ENCODE measurements at regions not wholly inside any gene's neighbourhood (a gene's known extent, or its start where the extent isn't known, plus 50 kb on each side); places are given as distances from the start of the nearest gene placed in this dataset.

GRCh38 chrX:102837847-102838246 is 99.2 kb upstream of the RAB40AL start:
- TF ChIP-seq, protein P1, sequence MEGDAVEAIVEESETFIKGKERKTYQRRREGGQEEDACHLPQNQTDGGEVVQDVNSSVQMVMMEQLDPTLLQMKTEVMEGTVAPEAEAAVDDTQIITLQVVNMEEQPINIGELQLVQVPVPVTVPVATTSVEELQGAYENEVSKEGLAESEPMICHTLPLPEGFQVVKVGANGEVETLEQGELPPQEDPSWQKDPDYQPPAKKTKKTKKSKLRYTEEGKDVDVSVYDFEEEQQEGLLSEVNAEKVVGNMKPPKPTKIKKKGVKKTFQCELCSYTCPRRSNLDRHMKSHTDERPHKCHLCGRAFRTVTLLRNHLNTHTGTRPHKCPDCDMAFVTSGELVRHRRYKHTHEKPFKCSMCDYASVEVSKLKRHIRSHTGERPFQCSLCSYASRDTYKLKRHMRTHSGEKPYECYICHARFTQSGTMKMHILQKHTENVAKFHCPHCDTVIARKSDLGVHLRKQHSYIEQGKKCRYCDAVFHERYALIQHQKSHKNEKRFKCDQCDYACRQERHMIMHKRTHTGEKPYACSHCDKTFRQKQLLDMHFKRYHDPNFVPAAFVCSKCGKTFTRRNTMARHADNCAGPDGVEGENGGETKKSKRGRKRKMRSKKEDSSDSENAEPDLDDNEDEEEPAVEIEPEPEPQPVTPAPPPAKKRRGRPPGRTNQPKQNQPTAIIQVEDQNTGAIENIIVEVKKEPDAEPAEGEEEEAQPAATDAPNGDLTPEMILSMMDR (conservative IDR thresholded peaks at IDR 0.05; ENCODE audit: low read depth, low read length): no peak
- no peak for DNase-seq (ENCODE audit: low read depth)
- no peak overlapping the region for H3K4me3 ChIP-seq (ENCODE audit: low read depth, low read length)

DNA sequence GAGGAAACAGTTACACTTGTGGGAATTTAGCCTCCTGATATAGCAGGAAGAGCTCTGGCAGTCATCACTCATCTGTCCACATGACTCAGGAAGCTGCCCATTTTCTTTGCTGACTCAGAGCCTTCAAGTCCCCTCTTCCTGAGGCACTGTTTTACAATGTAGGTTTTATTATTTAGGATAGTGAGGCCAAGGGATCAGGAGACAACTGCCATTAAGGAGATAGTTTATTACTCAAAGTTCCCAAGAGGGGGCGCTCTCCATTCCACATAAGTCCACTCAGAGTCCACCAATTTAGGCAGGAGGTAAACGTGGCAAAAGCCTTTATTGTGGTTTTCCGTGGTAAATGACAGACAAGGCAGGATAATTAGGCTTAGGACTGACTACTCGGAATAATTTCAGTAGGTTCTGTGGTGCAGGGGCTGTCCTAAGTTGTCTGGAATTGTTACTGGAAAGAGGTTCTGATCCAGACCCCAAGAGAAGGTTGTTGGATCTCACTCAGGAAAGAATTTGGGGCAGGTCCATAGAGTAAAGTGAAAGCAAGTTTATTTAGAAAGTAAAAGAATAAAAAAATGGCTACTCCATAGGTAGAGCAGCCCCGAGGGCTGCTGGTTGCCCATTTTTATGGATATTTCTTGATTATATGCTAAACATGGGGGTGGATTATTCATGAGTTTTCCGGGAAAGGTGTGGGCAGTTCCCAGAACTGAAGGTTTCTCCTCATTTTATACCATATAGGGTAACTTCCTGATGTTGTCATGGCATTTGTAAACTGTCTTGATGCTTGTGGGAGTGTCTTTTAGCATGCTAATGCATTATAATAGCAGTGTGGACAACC is 96.0 kb upstream of the RAB40AL start:
- DNase-seq (ENCODE audit: low read depth): no peak
- TF ChIP-seq, protein P1 (conservative IDR thresholded peaks at IDR 0.05; ENCODE audit: low read depth, low read length): peak; percentile 43
- H3K4me3 ChIP-seq (ENCODE audit: low read depth, low read length): no peak overlapping the region

GRCh38 chrX:102841706-102842003 is 95.4 kb upstream of the RAB40AL start:
- no peak overlapping the region for H3K4me3 ChIP-seq (ENCODE audit: low read depth, low read length)
- TF ChIP-seq, protein P1 (conservative IDR thresholded peaks at IDR 0.05; ENCODE audit: low read depth, low read length): no peak
- no peak for DNase-seq (ENCODE audit: low read depth)

DNA sequence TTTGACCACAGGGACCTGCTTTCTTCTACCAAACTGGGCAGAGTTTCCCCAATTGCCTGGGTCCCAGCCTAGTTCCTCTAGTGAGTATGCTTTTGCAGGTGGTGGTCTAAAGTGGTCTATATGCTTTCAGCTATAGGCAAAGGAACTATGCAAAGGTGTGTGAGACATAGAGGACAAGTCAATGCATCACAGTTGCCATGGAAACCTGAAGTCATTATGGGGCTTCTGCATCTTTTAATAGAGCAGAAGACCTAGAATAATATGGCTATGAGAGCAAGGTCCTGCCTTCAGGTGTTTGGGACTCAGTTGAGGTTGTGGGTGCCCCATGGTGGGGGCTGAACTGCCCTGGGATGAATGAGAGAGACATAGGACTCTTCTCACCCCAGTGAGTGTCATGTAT is 92.1 kb upstream of the RAB40AL start:
- H3K4me3 ChIP-seq (ENCODE audit: low read depth, low read length): no peak overlapping the region
- TF ChIP-seq, protein P1 (conservative IDR thresholded peaks at IDR 0.05; ENCODE audit: low read depth, low read length): no peak
- DNase-seq (ENCODE audit: low read depth): no peak

- H3K4me3 ChIP-seq (ENCODE audit: low read depth, low read length): no peak overlapping the region
- TF ChIP-seq, protein P1 (conservative IDR thresholded peaks at IDR 0.05; ENCODE audit: low read depth, low read length): no peak
- DNase-seq (ENCODE audit: low read depth): no peak
Observed at GRCh38 chrX:102846544-102847236, 90.4 kb upstream of the RAB40AL start.

- DNase-seq (ENCODE audit: low read depth): no peak
- no peak overlapping the region for H3K4me3 ChIP-seq (ENCODE audit: low read depth, low read length)
- TF ChIP-seq, protein P1 (conservative IDR thresholded peaks at IDR 0.05; ENCODE audit: low read depth, low read length): no peak
Observed at GRCh38 chrX:102847362-102847761, 89.7 kb upstream of the RAB40AL start.

Data from epithelial cell of proximal tubule (primary cell).